Activated CD4-positive, CD25-positive, alpha-beta regulatory T cell (primary cell): ENCODE measurements at regions not wholly inside any gene's neighbourhood (a gene's known extent, or its start where the extent isn't known, plus 50 kb on each side); places are given as distances from the start of the nearest gene placed in this dataset.
"Not testable (repeated sequence)": the region's sequence is repeated elsewhere in the genome, so short reads cannot be mapped to it uniquely, and the experiment has no call there.

ENCODE experiments used
- DNase-seq, 4 experiments: peaks; one replicate each; lab custom pipeline; 2025; lab: John Stamatoyannopoulos, UW

DNA sequence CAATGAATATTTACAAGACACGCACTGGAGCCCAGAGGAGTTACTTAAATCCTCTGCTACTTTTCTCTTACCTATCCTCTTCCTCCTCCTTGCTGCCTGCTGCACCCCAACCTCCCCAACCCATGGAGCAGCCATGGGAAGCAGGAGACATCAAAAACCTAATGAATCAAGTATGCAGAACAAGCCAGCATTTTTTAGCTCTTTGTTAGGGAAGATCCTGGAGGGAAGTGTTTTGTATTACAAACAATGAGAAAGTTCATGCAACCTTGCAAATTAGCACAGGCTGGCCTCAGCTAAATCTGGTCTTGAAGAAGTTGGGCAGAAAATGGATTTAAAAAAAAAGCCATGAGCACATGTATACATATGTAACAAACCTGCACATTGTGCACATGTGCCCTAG, 498.8 kb downstream of the KIF4B start:
- DNase-seq: no peak

DNA sequence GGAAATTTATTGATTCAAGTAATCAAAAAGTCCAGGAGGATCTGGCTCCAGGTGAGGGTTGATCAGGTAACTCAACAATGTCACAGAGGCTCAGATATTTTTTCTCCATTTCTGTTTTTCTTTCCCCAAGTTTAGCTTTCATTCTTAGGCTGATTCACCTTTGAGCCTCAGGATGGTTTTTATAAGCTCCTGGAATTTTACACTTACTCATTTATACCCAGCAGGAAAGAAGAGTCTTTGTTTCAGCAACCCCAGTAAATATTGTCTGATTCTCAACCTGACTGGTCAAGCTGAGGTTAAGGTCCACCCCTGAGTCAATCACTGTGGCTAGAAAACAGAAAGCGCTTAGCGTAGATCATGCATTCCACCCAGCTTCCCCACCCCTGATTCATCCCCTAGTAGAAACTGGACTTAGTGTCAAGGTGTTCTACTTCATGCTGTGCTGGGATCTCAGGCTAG, 500.6 kb downstream of the KIF4B start:
- no peak for DNase-seq

- DNase-seq: no peak
Observed at GRCh38 chr5:155522540-155522939, 509.0 kb downstream of the KIF4B start.

- no peak for DNase-seq
Observed at GRCh38 chr5:155529362-155529761, 515.8 kb downstream of the KIF4B start.

GRCh38 chr5:155530046-155530445, 516.5 kb downstream of the KIF4B start:
- DNase-seq: no peak

GRCh38 chr5:155532621-155533311, 519.2 kb downstream of the KIF4B start:
- DNase-seq: no peak

DNA sequence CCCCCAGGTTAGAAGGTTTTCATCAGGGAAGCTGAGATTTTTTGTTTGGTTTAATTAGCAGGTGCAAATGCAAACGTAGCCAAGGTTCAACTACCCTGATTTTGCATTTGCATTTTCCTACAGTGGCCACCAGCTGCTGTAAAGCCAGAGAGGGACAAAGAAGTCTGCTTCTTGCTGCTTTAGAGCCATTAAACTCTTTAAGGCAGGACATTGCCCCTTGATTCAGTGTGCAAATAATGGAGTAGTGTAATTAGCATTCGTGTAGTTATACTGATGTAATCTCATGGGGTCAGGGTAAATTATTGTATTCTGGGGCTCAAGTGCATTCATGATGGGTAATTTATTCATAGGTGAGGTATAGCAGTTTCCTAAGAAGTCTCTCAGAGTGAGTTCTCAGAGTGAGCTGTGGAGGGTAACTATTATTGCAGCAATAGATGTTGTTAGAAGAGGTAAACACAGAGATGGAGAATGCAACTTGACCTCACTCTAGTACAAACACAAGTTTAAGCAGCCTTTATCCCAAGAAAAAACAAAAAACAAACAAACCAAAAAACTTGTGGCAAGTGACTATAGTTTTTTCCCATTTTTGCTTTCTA, 526.5 kb downstream of the KIF4B start:
- DNase-seq: no peak

- no peak for DNase-seq
Observed at GRCh38 chr5:155546075-155546474, 532.5 kb downstream of the KIF4B start.

GRCh38 chr5:155554500-155554899, 540.9 kb downstream of the KIF4B start:
- DNase-seq: no peak

GRCh38 chr5:155556222-155556621, 542.7 kb downstream of the KIF4B start:
- DNase-seq: no peak

DNA sequence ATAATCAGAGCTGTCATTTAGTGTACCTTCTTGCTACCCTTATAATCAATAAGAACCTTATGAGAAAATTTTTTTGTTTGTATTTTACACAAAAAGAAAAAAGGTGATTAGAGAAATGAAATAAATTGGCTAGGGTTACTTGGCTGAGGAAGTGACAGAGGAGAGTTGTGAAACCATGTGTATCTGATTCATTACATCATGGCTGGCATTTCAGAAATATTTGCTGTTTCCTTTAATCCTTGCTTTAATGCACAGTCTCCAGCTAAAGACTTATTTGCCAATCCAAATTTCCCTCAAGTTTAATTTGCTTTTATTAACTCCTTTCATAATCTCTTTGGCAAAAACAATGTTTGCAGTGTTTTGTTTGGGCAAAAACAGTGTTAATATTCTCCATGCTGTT, 543.1 kb downstream of the KIF4B start:
- DNase-seq: no peak

- no peak for DNase-seq
Observed at GRCh38 chr5:155562158-155562557, 548.6 kb downstream of the KIF4B start.

GRCh38 chr5:155564541-155564940, 551.0 kb downstream of the KIF4B start:
- no peak for DNase-seq

DNA sequence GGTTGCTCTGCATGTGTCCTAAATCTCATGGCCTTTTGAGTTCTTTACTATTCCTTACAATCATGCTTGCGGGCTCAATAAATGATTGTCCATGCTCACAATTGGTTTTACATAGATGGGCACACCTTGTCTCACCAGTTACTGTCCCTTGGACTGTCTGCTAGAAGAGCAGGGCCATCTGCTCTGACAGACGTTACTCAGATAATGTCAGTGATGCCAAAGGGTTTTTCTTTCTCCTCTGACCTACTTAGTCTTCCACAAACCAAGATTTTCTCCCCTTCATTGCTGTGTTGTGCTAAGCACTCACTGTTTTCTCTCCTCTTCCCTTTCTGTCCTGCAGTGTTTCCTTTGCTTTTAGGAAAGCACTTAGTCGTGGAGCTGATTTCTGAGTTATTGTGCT, 562.3 kb downstream of the KIF4B start:
- no peak for DNase-seq

GRCh38 chr5:155586808-155587207, 573.3 kb downstream of the KIF4B start:
- DNase-seq: not testable (repeated sequence)

- no peak for DNase-seq
Observed at GRCh38 chr5:155587458-155587857, 573.9 kb downstream of the KIF4B start.

DNA sequence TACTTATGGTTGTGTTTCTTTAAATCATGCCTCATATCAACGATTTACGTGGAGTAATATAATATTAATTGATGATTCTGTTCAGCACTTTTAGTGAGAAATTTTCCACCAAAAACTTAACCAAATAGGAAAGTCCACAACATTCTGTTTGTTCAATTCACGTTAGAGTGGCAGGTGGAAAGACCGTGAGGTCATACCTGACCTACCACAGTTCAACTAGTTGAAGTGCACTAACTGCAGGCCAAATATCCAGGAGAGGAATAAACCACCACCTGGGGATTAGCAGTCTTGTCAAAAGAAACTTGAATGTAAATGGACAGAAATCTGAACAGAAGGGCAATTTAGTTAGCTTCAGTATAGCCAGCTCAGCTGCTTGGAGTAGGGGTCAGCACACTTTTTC, 577.7 kb downstream of the KIF4B start:
- no peak for DNase-seq

DNA sequence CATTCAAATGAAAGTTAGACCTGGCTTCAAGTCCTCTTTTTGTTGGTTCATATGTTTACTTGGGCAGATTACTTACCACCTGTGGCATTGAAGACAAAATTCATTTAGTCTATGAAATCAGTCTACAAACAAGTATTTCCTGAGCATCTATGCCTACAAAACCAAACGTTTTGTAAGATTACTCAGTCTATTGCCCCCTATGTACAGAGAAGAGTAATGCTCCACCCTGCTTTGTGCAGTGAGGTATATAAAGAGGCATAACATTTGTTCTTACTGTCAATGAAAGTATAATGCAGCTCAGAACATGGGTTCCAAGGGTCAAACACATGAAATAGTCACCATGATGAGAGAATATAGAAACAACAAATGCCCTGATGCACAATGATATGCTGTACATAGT, 580.7 kb downstream of the KIF4B start:
- no peak for DNase-seq

GRCh38 chr5:155595791-155596190, 582.2 kb downstream of the KIF4B start:
- DNase-seq: no peak

DNA sequence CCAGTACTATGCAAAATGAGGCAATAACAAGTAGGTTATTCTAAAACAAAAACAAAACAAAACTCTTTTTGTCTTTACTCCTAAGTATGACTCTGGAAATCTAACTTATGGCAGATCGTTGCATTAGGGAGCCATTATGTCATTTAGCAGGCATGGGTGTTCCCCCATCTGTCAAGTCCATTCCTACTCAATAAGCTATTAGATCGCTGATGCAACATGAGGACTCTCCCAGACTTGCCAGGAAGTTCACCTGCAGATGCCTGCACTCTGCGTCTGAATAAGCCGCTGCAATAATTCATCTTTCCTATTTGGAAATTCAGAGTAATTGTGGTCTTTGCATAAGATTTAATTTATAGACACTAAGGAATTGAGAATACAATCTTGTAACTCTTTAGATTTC, 585.0 kb downstream of the KIF4B start:
- no peak for DNase-seq

DNA sequence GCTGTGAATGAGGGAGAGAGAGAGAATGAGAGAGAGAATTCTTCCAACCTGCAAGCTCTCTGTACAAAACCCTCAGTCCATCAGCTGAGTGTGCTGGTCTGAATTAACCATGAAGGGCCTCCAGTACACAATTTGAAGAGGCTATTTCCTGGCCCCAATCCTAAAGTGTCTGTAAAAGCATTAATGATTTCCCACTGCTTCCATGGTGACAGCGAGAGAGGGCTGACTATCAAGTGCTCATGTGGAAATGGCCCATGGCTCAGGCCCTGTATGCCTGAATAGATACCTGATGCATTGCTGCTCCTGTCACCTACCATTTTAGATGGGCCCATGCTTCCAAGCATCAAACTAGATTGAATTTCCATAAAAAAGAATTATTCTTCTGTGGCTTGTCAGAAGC, 592.4 kb downstream of the KIF4B start:
- no peak for DNase-seq

- peak in 2 of 4 experiments; percentile 0 to 1 for DNase-seq
Observed at GRCh38 chr5:155616779-155617392, 603.3 kb downstream of the KIF4B start.

GRCh38 chr5:155619688-155620087, 606.1 kb downstream of the KIF4B start:
- no peak for DNase-seq
